Stimulated activated CD8-positive, alpha-beta memory T cell treated with anti-CD3 and anti-CD28 coated beads, Interleukin-15, amount 100 ng/mL, for 48 hours (primary cell): ENCODE measurements at regions not wholly inside any gene's neighbourhood (a gene's known extent, or its start where the extent isn't known, plus 50 kb on each side); places are given as distances from the start of the nearest gene placed in this dataset.
A peak's percentile ranks its signal among the peaks of the same experiment; 100 is the strongest.

Experiments
- DNase-seq, 2 donors: peaks; one replicate each; pipeline ENCODE4 v3.0.0-alpha.2; 2020; ENCODE audit warnings: low read depth in 2 of 2

- no peak for DNase-seq
These were observed 191.8 kb downstream of the TOMM20 start for GRCh38 chr1:234936612-234937389.

GRCh38 chr1:234934611-234935033 lies 194.0 kb downstream of the TOMM20 start:
- no peak for DNase-seq

- no peak for DNase-seq
These were observed 195.2 kb downstream of the TOMM20 start for GRCh38 chr1:234933475-234933874.

- DNase-seq, result no peak
These were observed 195.9 kb downstream of the TOMM20 start for GRCh38 chr1:234932511-234933430.

- DNase-seq, result no peak
These were observed 196.5 kb downstream of the TOMM20 start for GRCh38 chr1:234932106-234932505.

GRCh38 chr1:234931404-234931973 lies 197.1 kb downstream of the TOMM20 start:
- no peak for DNase-seq

GRCh38 chr1:234929369-234929768 lies 199.3 kb downstream of the TOMM20 start:
- DNase-seq, result no peak

GRCh38 chr1:234928642-234929041 lies 200.0 kb downstream of the TOMM20 start:
- DNase-seq, result no peak

- DNase-seq, result no peak
These were observed 200.5 kb downstream of the TOMM20 start for GRCh38 chr1:234927971-234928640.

GRCh38 chr1:234927312-234927970 lies 201.2 kb downstream of the TOMM20 start:
- no peak for DNase-seq

- peak; percentile 28 to 34 for DNase-seq
These were observed 201.9 kb downstream of the TOMM20 start for GRCh38 chr1:234926559-234927311.

- DNase-seq, result no peak
These were observed 202.4 kb downstream of the TOMM20 start for GRCh38 chr1:234926264-234926558.

- DNase-seq, result no peak
These were observed 203.0 kb downstream of the TOMM20 start for GRCh38 chr1:234925440-234926263.

- no peak for DNase-seq
These were observed 203.9 kb downstream of the TOMM20 start for GRCh38 chr1:234924450-234925355.

- no peak for DNase-seq
These were observed 205.0 kb downstream of the TOMM20 start for GRCh38 chr1:234923626-234924025.

GRCh38 chr1:234922987-234923386 lies 205.7 kb downstream of the TOMM20 start:
- no peak for DNase-seq

- no peak for DNase-seq
These were observed 207.2 kb downstream of the TOMM20 start for GRCh38 chr1:234921266-234922062.

- DNase-seq, result no peak
These were observed 207.8 kb downstream of the TOMM20 start for GRCh38 chr1:234920843-234921140.
